ENCODE measurements at regions not wholly inside any gene's neighbourhood (a gene's known extent, or its start where the extent isn't known, plus 50 kb on each side); places are given as distances from the start of the nearest gene placed in this dataset.

DNA sequence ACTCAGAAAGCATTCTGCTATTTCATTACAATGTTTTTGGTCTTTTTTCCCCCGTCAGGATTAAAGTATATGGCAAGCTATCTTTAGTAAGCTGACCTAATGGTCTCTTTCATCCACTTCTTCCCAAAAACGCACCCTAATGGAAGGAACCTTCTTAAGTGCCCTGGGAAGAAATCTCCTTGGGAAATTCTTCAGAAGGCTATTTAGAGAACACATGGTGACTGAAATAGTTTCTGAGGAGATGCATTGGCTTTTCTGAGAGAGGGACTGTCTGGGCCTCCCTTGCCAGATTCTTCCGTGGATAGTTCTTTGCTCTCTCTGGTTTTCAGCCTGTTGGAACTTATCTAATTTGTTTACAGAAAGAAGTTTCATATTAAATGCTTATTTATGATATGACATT, 524.1 kb upstream of the MEF2C start:
- DNase-seq (ENCODE audit: low read depth) = no peak

DNA sequence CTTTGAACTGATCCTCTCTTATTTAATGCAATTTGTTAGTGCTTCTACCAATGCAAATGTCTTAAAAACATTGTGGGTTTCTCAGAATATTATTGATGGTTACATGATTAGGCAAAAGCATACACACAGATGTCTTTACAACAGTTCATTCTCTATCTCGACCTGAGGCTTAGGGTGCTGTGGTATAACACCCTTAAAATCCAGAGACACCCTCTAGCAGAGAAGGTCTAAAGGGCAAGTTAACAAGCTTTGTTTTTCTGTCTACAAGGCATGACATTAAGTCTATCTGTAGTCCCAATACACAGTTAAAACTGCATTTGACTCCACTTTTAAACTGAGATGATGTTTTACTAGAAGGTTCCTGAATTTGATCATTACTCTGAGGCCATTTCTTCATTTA, 518.7 kb upstream of the MEF2C start:
- no peak for DNase-seq (ENCODE audit: low read depth)

DNA sequence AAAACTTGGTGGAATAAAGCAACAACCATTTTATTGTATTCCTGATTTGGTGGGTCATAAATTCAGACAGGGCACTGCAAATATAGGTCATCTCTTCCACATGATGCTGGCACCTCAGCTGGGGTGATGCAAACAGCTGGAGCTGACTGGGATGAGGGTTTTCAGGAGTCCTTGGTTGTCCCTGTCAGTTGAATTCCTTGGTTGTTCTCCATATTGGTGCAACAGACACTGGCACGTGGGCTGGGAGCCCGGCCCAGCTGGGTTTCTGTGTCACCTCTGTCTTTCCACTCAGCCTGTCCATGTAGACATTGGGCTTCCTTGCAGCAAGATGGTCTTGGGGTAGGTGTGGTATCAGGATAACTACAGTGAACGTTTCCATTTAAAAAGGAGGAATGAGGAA, 518.0 kb upstream of the MEF2C start:
- DNase-seq (ENCODE audit: low read depth) = no peak

DNA sequence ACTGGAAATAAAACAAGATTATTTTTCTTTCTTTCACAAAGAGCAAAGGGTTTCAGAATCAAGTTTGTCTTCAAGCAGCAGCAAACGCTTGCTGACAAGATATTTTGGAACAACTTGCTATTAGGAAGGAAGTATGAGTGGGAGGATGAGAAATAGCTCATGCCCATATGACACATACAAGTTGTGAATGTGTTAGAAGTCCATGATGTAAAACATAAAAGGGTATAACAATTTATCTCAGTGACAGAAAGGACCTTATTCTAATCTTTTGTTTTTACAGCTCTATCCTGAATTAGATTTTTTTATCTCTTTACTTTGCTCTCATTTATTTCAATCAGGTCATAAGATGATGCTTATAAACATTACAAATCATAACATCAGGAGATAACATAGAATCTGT, 516.6 kb upstream of the MEF2C start:
- no peak for DNase-seq (ENCODE audit: low read depth)

DNA sequence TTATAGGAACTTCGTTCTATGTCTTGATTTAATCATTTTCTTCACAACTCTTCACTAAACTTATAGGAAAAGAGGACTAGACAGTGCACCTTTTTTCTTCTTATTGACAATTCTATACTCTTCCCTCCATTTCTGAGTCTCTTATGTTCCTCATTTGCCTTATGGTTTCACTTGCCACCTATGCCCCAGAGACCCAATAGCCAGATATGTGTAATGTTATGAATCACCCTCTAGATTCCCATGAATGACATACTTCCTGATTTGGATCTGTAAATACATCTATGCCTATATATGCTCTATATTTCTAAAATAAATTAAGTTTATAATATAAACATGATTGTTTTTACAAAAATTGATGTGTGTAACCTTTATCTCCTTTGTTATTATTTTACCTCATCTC, 514.1 kb upstream of the MEF2C start:
- DNase-seq (ENCODE audit: low read depth) = no peak

DNA sequence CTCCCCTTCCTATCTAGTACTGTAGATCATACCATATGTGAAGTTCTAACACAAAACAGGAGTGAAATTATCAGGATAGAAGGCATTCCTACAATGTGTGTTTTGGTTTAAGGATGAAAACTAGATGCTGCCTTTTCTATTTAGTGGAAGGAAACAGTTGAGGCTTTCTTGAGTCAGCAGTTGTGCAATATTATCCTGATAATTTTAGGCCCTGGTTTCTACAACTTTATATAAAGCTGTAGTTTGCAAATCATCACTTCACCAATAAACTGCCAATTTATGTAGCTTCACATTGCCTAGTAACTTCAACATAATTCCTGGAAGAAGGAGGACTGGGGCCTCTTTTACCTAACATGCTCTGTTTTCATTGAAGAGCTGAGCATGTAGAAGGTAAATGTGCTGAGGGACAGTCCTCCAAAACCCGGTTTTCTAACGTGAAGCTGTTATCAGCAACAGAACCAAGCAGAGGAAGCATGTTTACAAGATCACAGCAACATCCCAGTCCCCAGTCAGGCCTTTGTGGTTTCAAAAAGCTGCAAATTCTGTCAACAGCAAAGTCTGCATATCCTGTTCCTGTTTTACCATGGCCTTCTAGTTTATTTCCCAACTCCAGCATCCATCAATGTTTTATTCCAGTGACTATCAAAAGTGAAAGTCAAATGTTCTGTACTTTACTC, 513.4 kb upstream of the MEF2C start:
- DNase-seq (ENCODE audit: low read depth) = no peak

DNA sequence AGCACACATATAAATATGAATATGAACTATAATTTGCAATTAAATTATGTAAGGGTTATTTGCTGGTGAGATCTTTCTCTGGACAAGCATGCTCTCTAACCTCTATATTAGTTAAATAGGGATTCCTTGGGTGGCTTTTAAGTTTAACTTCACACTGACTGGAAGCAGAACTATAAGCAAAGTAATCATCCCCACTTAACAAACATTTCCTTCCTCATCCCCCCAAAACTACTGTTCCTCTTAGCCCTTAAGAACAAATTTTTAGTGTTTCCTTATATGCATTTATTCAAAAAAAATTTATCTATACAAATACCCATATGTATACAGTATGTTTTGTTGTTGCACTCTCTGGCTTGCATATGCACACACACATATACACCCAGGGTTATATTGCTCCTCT, 512.1 kb upstream of the MEF2C start:
- no peak for DNase-seq (ENCODE audit: low read depth)

DNA sequence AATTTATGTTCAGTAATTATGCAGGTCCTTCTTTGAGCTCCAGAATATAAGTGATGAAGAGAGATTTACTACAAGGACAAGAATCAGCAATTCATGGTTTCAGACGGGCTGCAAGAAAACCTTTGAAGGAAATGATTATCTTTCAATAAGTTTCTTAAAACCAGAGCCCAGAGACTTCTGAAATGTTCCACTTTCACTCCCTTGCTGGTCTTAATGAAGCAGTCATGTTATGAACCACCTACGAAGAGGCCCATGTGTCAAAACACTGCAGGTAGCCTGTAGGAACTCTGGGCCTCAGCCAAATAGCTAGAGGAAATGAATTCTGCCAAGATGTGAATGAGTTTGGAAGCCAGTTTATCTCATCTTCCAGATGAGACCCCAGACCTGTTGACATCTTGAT, 505.9 kb upstream of the MEF2C start:
- DNase-seq (ENCODE audit: low read depth) = no peak

DNA sequence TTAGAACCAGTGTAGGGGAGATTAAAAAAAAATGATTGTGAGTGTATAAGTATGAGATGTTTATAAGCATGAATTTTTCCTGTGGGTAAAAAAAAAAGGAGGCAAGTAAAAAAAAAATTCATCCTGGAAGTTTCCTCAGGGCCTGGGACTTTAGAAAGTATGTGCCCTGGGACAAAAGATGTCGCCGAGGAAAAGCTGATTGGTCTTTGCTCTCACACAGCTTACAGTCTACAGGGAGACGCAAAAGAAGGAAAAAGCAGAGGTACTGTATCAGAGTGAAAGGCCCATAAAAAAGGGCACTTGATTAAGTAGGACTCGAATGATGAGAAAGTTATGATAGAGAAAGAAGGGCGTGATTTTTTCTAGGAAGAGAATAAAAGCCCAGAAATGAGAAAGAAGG, 501.4 kb upstream of the MEF2C start:
- no peak for DNase-seq (ENCODE audit: low read depth)

DNA sequence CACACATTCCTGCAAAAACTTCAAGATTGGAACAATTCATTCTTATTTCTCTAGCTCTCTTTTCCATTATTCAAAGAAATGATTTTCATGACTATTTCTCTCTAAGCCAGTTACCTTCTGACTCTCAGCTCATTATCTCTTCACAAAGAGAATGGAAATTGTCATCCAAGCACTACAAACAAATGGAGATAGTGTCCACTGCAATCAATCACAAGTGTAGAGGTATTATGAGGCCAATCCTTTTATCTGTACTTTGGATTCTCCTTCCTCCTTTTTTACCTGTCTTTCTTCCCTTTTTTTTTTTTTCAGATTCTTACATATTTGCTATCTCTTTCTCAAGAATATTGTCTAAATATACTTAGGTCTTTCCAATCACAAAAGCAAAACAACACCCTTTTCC, 497.7 kb upstream of the MEF2C start:
- no peak for DNase-seq (ENCODE audit: low read depth)

DNA sequence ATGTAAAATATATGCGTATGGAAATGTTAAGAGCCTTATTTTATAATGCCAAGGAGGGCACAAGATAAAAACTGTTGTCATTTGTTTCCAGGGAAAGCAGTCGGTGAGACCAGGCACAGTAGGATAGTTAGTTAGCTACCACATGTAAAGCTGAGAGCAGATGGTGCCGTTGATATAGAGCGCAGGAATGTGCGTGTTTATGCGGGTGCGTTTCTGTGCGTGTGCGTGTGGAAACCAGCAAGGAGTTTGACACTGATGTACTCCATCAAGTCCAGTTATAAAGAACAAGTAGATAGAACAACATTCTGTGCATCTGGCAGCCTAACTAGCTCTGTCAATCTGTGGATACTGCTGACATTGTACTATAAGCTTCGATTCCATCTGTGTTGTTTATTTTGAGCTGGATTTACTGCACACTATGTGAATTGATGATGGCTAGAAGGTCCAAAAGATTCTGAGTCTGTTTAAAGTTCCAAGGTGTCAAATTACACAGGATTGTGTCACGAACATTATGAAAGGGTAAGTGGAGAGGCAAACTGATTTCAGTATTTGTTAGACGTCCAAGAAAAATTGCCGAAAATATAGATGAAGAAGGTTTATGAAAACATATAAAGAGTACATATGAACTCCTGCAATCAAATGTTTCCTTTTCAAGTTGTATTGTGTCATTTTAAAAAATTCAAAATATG, 494.9 kb upstream of the MEF2C start:
- no peak for DNase-seq (ENCODE audit: low read depth)

DNA sequence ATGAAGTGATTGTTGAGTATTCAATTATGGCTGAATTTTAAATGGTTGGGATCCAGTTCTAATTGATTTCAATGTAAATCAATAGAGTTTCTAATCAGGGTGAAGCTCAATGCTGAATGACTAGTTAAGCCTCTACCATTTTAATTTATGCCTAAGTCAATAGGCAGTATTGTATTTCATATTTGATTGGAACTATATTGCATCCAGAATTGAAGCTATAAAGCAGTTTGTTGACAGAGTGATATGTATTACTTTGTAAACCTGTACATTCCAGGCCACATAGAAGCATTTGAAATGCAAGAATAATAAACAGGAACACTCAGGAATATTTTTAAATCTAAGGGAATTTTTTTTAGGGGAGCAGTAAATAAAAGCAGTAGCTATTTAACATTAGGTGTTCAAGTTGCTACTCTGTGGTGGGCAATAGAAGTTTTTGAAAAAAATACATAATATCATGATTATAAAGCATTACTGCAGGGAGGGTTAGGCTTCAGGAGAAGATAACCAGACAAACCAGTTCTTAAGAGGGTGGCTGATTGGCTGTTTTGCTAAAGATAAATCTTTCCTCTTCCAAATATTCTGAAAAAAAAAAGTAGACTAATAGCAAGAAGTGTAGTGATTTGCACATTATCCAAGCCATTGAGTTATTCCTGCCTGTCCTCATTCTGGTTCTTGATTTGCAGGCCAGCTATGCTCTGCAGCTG, 492.0 kb upstream of the MEF2C start:
- no peak for DNase-seq (ENCODE audit: low read depth)

DNA sequence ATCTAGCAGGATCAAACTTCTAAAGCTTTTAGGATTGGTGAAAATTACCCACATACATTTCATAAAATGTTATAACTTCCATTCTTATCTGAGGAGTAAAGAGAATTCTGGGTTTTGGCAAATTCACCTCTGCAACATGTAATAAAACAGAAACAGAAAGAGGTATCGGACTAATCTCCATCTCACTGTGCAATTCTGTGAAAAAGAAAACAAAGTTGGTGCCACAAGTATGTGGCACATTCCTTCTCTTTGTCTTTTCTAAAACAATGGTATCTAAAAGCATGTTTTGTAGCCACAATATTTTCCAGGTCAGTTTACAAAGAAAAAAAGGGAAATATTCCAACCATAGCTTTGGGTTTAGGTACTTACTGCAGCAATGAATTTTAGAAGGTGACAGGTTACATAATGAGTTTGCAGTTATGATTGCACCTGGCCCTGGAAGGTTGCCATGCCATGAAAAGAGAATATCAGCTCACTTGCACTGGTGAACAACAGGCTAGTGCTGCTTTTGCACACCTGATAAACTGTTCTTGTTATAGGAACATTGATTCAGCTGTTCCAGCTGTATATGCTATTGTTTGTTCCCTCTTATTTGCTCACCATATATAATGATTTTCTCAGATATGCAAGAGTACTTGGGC, 491.3 kb upstream of the MEF2C start:
- no peak for DNase-seq (ENCODE audit: low read depth)

DNA sequence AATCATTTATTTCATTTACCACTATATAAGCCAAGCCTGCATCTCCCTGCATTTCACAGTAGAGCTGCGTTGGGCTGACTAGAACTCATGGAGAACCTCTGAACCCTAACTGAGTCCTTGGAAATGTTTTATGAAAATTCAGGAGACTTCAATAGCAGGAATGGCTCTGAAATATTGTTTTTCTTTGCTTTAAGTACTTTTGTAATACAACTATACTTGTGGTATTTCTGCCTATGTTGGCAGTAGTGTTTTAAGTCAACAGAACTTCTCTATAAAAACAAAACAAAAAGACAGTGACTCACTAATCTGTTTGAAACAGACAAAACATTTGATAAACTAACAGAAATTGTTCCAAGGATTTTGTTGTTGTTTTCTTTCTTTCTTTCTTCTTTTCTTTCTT, 489.2 kb upstream of the MEF2C start:
- DNase-seq (ENCODE audit: low read depth) = no peak

DNA sequence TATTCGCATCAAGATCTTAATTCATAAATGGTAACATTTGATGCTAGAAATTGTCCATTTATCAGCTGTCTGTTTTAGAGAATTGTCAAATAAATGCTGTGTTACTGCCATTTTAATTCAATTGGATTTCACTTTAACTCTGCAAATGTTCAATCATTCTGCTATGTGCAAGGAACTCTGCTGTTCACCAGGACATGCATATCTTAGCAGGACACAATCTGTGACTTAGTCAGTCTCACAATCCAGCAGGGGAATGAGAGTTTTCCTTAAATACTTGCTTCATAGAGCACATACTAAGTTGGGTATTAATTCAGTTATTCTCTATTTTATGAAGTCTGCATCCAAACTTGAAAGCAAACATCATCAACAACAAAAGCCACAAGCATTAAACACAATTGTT, 488.7 kb upstream of the MEF2C start:
- no peak for DNase-seq (ENCODE audit: low read depth)

DNA sequence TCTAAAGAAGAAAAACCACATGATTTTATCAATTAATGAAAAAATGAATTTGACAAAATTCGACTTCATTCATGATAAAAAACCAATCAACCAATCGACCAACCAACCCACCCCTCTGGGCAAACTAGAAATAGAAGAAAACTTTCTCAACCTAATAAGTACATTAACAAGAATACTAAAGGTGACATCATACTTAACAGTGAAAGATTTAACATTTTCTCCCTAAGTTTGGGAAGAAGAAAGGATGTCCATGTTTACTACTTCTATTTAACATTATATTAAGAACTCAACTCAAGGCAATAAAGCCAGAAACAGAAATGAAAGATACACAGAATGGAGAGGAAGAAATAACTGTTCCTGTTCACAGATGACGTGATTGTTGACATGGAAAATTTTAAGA, 476.1 kb upstream of the MEF2C start:
- DNase-seq (ENCODE audit: low read depth) = no peak

DNA sequence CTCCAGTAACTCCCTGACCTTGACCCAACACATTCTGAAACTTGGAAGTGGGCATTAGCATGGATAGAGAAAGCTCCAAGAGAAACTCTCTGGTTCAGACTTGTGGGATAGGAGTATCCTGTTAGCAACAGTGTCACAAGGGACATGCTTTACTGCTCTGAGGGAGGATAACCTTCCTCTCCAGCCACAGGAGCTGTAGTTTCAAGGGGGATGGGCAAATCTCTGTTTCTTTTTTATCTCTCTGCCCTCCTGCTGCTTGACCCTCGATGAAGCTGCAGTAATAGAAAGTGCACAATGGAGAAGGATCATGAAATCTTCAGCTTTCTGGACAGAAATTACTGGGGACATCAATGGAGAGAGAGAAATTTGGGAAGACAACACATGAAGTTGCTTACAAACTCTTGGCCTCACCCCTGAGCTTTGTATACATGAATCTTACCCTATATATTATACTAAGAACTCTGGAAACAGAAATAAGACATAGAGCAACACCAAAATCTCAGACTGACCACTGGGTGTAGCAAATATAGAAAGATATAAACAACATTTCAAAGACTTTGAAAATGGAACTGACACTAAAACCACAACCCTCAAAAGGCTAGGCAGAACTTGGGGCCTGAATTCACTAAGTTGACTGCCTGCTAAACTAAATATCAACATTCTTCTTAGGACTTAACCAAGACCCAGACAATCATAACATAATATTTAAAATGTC, 471.0 kb upstream of the MEF2C start:
- DNase-seq (ENCODE audit: low read depth) = no peak

DNA sequence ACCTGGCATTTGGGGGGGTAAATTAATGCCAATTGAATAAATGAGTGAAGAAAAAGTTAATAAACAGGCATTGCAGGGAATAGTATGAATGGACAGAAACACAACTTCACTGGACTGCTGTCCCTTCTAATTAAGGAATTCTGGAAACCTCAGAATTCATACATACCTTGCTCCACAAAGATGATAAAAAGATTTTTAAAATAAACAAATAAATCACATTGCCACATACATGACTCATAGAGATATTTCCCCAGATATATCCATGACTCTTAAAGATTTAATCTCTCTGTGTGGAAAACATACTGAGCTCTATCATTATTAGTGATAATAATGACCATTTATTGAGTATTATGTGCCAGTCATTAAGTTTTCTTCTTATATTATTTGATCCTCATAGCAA, 469.0 kb upstream of the MEF2C start:
- no peak for DNase-seq (ENCODE audit: low read depth)

DNA sequence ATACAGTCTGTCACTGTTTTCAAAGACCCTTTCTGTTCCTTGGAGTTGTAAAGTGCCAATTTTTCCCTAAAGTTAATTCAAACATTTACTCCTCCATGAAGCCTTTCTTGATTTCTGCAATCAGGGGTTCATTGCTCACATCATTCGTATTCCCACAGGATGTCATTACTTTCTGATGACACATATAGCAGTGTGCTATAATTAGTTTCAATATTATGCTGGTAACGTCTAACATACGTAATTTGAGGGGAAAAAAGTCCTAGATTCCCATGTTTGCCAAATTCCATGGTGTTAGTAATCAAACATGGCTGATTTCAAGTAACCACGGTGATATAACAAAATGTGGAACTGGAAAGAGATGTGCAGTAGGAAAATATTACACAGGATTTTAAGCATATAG, 468.2 kb upstream of the MEF2C start:
- peak; percentile 33 for DNase-seq (ENCODE audit: low read depth)

DNA sequence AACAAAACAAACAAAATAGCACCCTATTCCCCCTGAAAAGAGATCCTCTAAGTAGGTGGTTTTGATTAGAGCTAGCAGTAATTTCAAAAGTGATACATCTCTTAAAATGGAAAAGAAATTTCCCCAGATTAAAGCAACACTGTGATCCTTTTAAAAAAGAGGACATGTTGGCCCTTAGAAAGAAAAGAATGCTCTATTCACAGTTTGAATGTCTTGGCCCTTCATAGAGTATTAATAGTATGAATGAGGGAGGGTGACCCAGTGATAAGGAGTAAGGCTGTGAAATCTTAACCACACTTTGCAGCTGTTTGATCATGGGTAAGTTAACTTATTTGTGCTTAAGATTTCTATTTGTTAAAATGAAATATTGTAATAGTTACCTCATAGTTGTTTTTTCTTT, 467.7 kb upstream of the MEF2C start:
- no peak for DNase-seq (ENCODE audit: low read depth)

DNA sequence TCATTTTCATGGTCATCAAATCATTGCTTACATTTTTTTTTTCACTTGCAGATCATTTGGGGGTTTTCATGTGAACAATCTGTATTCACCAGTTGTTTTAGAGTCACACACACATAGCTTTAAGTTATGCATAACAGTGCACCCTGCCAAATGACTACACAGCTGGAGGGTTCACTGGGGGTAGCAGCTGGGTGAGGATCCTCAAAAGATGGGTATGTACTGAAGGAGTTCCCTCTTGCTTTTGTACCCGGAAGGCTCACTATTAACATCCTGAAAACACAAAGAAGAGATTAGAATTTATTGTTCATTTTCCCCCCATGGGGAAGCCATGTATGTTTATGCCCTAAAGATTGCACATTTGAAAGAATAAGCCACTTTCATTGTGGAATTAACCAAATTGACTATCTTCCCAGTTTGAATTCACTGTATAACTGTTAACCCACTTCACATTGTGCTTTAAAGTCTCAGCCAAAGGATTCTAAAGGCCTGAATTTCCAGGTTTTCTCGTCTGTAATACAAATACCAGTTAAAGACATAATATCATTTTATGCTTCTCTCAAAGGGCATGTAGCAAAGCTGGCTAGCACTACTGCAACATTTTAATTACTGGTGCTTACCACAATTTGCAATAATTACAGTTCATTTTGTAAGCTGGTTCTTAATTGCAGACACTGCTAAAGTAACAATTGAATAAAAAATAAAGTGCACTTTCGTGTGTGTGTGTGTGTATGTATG, 466.4 kb upstream of the MEF2C start:
- DNase-seq (ENCODE audit: low read depth) = no peak

DNA sequence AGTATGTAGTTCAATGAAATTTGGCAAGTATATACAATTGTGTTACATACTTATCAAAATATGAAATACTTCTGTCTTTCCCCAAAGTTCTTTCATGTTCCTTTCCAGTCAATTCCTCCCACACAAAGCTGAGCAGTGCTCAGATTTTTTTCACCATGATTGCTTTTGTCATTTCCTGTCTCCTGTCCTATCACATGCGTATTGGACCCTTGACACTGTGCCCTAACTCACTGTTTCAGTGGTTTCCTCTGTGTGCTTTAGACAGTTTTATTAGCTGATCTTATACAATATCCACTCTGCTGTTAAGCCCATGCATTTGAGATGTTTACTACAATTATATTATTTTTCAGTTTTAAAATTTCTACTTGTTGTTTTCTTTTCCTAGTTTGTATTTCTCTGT, 463.6 kb upstream of the MEF2C start:
- DNase-seq (ENCODE audit: low read depth) = no peak

All from fibroblast of the conjunctiva (primary cell).